GM21529 (cell line): ENCODE measurements at regions not wholly inside any gene's neighbourhood (a gene's known extent, or its start where the extent isn't known, plus 50 kb on each side); places are given as distances from the start of the nearest gene placed in this dataset.

ENCODE experiments used
- ATAC-seq: cut with Tn5 transposase; IDR thresholded peaks from one replicate; pipeline ENCODE4 v1.9.1; 2021; ENCODE audit not compliant: unreplicated experiment

- ATAC-seq, result no peak
Measured at GRCh38 chr11:107221748-107222285, 203.5 kb upstream of the GUCY1A2 start.

GRCh38 chr11:107218123-107219013, 200.1 kb upstream of the GUCY1A2 start:
- ATAC-seq, result no peak

DNA sequence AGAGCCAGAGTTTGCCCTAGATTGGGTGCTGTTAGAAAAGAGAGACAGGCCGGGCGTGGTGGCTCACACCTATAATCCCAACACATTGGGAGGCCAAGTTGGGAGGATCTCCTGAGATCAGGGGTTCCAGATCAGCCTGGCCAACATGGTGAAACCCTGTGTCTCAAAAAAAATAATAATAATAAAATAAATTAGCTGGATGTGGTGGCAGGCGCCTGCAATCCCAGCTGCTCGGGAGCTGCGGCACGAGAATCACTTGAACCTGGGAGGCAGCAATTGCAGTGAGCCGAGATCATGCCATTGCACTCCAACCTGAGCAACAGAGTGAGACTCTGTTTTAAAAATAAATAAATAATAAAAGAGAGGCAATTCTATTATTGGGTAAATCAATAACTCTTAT, 199.2 kb upstream of the GUCY1A2 start:
- no peak for ATAC-seq

GRCh38 chr11:107215010-107215409, 196.7 kb upstream of the GUCY1A2 start:
- no peak for ATAC-seq

- ATAC-seq, result no peak
Measured at GRCh38 chr11:107203656-107204055, 185.4 kb upstream of the GUCY1A2 start.

- ATAC-seq, result no peak
Measured at GRCh38 chr11:107202241-107202640, 184.0 kb upstream of the GUCY1A2 start.

- ATAC-seq, result no peak
Measured at GRCh38 chr11:107198490-107199007, 180.3 kb upstream of the GUCY1A2 start.

- ATAC-seq, result no peak
Measured at GRCh38 chr11:107197932-107198331, 179.7 kb upstream of the GUCY1A2 start.

DNA sequence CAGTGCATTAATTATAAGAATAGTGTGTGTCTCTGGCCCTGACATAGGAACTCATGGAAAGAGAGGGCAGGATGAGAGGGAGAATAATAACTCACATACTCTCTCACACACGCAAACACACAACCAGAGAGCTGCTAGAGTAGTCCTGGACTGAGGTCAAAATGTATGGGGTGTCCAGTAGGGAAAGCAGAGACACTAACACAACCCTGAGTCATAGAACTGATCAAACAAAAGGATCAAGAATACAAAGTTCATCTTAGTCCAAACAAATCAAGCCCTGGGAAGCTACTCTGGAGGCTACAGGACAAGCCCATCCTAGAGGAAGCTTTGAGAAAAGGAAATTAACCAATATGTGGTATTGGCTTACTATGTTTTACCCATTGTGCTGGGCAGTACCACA, 178.5 kb upstream of the GUCY1A2 start:
- no peak for ATAC-seq

- no peak for ATAC-seq
Measured at GRCh38 chr11:107184986-107185385, 166.7 kb upstream of the GUCY1A2 start.

DNA sequence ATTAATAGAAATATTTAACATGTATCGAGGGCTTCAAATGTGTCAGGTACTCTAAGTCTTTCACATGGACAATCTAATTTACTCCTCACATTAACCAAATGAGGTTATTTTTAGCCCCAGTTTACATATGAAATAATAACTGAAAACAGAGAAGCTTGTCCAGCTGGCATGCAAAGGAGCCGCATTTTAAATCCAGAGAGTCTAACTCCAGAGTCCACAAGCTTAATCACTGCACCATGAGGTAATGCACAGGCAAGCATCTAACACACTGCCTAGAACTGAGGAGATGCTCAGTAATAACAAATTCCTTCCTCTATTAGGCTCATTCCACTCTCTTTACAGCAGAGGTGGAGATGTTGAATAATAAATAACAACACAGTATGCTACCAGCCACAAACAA, 165.7 kb upstream of the GUCY1A2 start:
- ATAC-seq, result no peak

DNA sequence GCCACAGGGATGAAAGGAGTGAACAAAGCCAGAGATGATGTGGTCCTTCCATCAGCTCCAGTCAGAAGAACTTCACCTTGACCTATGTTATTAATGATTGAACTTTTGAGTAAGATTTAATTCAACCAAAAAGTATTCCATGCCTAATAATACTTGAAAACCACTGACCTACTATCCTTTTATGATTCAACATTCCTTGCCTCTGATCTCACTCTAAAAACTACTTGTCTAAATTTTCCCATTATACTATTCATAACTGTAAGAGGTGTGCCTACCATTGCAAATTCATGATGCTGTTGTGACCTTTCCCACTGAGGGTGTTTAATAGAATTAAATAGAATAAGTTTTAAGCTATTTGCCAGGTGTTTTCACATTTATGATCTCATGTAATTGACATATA, 164.7 kb upstream of the GUCY1A2 start:
- ATAC-seq, result no peak

GRCh38 chr11:107180236-107180635, 162.0 kb upstream of the GUCY1A2 start:
- no peak for ATAC-seq

- ATAC-seq, result no peak
Measured at GRCh38 chr11:107179829-107180228, 161.6 kb upstream of the GUCY1A2 start.

DNA sequence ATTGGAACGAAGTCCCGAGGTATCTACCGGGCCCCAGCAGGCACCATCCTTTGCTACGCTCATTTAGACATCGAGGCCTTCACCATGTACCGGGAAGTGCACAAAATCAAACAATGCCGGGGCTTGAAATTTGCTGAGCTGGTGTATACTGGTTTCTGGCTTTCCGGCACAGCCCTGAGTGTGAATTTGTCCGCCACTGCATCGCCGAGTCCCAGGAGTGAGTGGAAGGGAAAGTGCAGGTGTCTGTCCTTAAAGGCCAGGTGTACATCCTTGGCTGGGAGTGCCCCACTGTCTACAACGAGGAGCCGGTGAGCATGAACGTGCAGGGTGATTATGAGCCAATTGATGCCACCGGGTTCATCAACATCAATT, 158.8 kb upstream of the GUCY1A2 start:
- no peak for ATAC-seq

DNA sequence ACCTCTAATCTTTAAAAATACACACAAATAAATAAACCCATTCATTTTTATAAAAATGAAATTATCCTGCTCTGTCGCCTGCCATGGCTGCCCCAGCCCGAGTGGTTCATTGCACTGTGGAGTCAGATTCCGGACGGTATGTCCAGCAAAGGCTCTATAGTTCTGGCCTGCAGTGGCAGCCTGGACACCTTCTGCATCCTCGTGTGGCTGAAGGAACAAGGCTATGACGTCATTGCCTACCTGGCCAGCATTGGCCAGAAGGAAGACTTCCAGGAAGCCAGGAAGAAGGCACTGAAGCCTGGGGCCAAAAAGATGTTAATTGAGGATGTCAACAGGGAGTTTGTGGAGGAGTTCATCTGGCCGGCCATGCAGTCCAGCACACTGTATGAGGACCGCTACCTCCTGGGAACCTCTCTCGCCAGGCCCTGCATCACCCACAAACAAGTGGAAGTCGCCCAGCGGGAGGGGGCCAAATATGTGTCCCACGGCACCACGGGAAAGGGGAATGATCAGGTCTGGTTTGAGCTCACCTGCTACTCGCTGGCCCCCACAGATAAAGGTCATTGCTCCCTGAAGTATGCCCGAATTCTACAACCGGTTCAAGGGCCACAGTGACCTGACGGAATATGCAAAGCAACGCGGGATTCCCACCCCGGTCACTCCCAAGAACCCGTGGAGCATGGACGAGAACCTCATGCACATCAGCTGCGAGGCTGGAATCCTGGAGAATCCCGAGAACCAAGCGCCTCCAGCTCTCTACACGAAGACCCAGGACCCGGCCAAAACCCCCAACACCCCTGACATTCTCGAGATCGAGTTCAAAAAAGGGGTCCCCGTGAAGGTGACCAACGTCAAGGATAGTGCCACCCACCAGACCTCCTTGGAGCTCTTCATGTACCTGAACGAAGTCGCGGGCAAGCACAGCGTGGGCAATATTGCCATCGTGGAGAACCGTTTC, 158.2 kb upstream of the GUCY1A2 start:
- no peak for ATAC-seq

DNA sequence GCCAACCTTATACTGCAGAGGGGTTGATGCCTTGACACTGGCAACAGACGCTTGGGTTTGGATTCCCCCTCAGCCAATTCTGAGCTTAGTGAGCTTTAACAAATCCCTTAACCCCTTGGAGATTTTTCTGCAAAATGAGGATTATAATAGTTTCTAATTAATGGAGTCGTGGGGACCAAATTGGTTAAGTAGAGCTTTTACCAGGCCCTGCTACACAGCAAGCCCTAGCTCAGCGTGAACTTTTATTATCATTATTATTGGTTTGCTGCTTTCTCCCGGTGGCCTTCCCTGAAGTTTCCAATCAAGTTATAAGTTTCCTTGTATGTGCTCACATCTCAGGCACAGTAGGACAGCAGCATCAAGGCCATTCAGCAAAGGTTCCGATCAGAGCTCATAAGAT, 156.6 kb upstream of the GUCY1A2 start:
- ATAC-seq, result no peak

- no peak for ATAC-seq
Measured at GRCh38 chr11:107172996-107173395, 154.7 kb upstream of the GUCY1A2 start.

DNA sequence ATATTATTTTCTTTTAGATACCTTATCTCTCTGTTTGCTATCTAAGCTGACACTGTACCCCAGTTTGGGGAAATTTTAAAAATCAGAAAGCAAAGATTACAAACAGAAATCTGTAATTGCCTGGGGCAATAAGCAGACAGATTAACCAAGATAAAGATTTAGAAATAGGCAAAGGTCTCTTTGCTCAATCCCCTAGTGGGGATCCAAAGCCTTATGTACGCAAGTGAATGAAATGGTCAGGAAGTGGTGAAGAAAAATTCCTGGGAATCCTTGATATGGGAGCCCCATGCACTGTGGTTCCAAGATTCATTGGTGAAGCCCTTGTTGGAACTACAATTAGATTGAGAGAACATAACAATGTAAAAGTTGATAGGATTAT, 139.5 kb upstream of the GUCY1A2 start:
- ATAC-seq, result no peak

GRCh38 chr11:107157146-107157808, 139.0 kb upstream of the GUCY1A2 start:
- ATAC-seq, result no peak

GRCh38 chr11:107151579-107151978, 133.3 kb upstream of the GUCY1A2 start:
- ATAC-seq, result no peak
